Progenitor cell of endocrine pancreas (in vitro differentiated cells): ENCODE measurements at regions not wholly inside any gene's neighbourhood (a gene's known extent, or its start where the extent isn't known, plus 50 kb on each side); places are given as distances from the start of the nearest gene placed in this dataset.

Experiments used
- DNase-seq: peaks from one replicate; pipeline ENCODE4 v3.0.0; 2021; ENCODE audit warnings: low spot score; ENCODE audit not compliant: unreplicated experiment
- H3K27ac Mint-ChIP-seq: 2 replicates; pipeline ENCODE4 v1.8.0; 2021; ENCODE audit warnings: mild to moderate bottlenecking, moderate library complexity, mixed read lengths
- H3K27me3 Mint-ChIP-seq: 2 replicates; pipeline ENCODE4 v1.8.0; 2021; ENCODE audit warnings: mixed read lengths
- H3K36me3 Mint-ChIP-seq: 2 replicates; pipeline ENCODE4 v1.8.0; 2022; ENCODE audit warnings: mixed read lengths; ENCODE audit not compliant: insufficient read depth
- H3K4me1 Mint-ChIP-seq: 2 replicates; pipeline ENCODE4 v1.8.0; 2021; ENCODE audit warnings: low read depth, mixed read lengths
- H3K4me3 Mint-ChIP-seq: 2 replicates; pipeline ENCODE4 v1.8.0; 2021; ENCODE audit warnings: low read depth, mild to moderate bottlenecking, moderate library complexity, mixed read lengths
- H3K9me3 Mint-ChIP-seq: 2 replicates; pipeline ENCODE4 v1.8.0; 2021; ENCODE audit warnings: low read depth, mixed read lengths
- CTCF ChIP-seq: fragments of 200-600 bp; sonication (generic); IDR thresholded peaks from one replicate; pipeline ENCODE4 v1.5.0; 2021; ENCODE audit warnings: antibody characterized with exemption, mild to moderate bottlenecking; ENCODE audit not compliant: unreplicated experiment

DNA sequence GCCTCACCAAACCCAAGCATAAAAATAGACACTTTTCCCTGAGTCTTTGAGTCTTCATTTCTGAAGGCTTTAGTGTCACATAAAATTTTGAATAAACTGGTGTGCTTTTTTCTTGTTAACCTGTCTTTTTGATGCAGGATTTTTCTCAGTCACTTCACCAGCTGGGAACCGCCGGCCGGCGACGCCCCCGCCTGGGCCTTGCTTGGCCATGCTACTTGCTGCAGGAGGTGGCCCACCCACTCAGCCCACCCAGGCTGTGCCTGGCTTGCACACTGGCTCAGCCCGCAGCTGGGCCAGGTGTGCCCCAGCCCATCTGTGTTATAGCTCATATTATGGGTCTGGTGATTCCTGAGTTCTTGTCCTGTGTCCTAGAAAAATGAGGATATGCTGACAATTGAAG is 247.4 kb upstream of the CACNA2D1 start:
- Mint-ChIP-seq H3K27me3 (no peaks in the 10 kb centered on the region), H3K4me3 (no peak overlapping the region), H3K36me3 (no peaks in the 10 kb centered on the region), H3K4me1 (no peaks in the 10 kb centered on the region), H3K27ac (no peak overlapping the region), H3K9me3 (no peaks in the 10 kb centered on the region)
- TF ChIP-seq CTCF = no peak
- DNase-seq = no peak

DNA sequence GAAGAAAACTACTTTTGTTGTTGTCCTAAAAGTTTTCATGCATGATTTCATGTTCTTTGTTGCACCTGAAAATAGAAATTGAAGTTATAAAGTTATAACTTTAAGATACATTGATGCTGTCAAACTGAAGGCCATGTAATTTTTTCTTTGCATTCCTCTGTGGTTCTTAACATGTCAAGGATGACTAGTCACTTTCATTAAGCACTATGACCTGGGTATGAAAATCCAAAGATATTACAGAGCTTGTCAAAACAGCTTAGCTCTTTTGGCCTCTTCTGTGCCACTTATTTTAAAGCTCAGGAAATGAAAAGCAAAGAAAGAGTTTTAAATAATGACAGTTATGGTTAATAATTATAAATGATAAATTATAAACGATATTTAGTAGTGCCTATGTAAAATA is 241.6 kb upstream of the CACNA2D1 start:
- Mint-ChIP-seq H3K9me3 (no peaks in the 10 kb centered on the region), H3K4me3 (no peak overlapping the region), H3K36me3 (no peaks in the 10 kb centered on the region), H3K27me3 (no peaks in the 10 kb centered on the region), H3K27ac (no peak overlapping the region), H3K4me1 (no peaks in the 10 kb centered on the region)
- TF ChIP-seq CTCF = no peak
- no peak for DNase-seq

GRCh38 chr7:82678716-82679115 is 235.1 kb upstream of the CACNA2D1 start:
- Mint-ChIP-seq H3K27ac (no peak overlapping the region), H3K36me3 (no peaks in the 10 kb centered on the region), H3K4me1 (no peaks in the 10 kb centered on the region), H3K9me3 (no peaks in the 10 kb centered on the region), H3K27me3 (no peaks in the 10 kb centered on the region), H3K4me3 (no peak overlapping the region)
- no peak for DNase-seq
- TF ChIP-seq CTCF = no peak

GRCh38 chr7:82678259-82678658 is 234.7 kb upstream of the CACNA2D1 start:
- no peaks in the 10 kb centered on the region for H3K9me3 Mint-ChIP-seq
- no peak for TF ChIP-seq CTCF
- no peak overlapping the region for H3K27ac Mint-ChIP-seq
- no peak overlapping the region for H3K4me3 Mint-ChIP-seq
- no peaks in the 10 kb centered on the region for H3K27me3 Mint-ChIP-seq
- no peaks in the 10 kb centered on the region for H3K4me1 Mint-ChIP-seq
- no peak for DNase-seq
- no peaks in the 10 kb centered on the region for H3K36me3 Mint-ChIP-seq

DNA sequence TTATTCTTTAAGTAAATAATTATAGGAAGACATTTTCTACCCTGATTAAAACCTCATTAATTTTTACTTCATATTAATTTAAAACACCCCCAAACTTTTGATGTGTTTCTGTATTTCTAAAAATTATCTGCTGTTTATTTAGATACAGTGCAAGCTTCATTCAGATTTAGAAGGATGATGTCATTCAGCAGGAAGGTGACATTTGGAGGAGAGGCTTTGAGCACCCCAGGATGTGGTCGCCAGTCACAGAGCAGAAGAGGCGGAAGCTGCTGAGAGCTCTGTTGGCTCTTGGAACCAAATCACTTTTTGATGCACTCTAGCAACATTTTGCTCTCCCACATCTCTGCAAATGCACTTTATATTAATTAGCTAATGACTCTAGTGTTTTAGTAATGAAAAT is 233.9 kb upstream of the CACNA2D1 start:
- no peak for DNase-seq
- TF ChIP-seq CTCF = no peak
- Mint-ChIP-seq H3K27me3 (no peaks in the 10 kb centered on the region), H3K9me3 (no peaks in the 10 kb centered on the region), H3K4me1 (no peaks in the 10 kb centered on the region), H3K4me3 (no peak overlapping the region), H3K27ac (no peak overlapping the region), H3K36me3 (no peaks in the 10 kb centered on the region)
